ENCODE measurements at regions not wholly inside any gene's neighbourhood (a gene's known extent, or its start where the extent isn't known, plus 50 kb on each side); places are given as distances from the start of the nearest gene placed in this dataset.

- intact Hi-C loops (cut with DNase I), result loop anchor here in 1 of 10 donors (10.0 kb wide), 1 partner anchor 68 kb away; no protein-coding TSS in a partner anchor
- 94 to 97% (median 96%) methylated on average over 2 of the region's 2 CpGs for WGBS, 4 donors
- no peak for ATAC-seq
Measured at GRCh38 chr1:227422581-227422980, 104.3 kb upstream of the CDC42BPA start.

DNA sequence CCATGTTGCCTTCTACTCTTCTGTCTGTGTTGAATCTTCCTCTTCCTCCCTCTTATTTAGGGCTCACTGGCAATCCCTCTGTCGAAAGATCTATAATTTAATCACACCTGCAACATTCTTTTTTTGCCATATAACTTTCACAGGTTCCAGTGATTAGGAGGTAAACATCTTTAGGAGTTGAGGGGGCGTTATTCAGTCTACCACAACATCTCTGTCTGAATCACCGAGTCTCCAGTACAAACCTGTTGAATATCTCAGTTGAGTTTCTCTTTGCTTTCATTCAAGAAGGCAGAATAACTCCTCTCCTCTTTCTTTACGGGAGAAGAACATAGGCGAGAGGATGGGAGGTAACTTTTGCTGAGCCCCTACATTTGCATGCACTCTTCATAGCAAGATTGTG is 101.9 kb upstream of the CDC42BPA start:
- intact Hi-C loops (cut with DNase I), result loop anchor here in 1 of 10 donors (10.0 kb wide), 1 partner anchor 65 kb away; no protein-coding TSS in a partner anchor
- H3K27ac ChIP-seq, result no peak overlapping the region
- peaks cover 0 to 21% (median 2%) of the 10 kb centered on the region in 12 donors for H3K4me1 ChIP-seq
- TF ChIP-seq POLR2A (IDR thresholded peaks at IDR 0.05), result no peak
- TF ChIP-seq, protein P1, sequence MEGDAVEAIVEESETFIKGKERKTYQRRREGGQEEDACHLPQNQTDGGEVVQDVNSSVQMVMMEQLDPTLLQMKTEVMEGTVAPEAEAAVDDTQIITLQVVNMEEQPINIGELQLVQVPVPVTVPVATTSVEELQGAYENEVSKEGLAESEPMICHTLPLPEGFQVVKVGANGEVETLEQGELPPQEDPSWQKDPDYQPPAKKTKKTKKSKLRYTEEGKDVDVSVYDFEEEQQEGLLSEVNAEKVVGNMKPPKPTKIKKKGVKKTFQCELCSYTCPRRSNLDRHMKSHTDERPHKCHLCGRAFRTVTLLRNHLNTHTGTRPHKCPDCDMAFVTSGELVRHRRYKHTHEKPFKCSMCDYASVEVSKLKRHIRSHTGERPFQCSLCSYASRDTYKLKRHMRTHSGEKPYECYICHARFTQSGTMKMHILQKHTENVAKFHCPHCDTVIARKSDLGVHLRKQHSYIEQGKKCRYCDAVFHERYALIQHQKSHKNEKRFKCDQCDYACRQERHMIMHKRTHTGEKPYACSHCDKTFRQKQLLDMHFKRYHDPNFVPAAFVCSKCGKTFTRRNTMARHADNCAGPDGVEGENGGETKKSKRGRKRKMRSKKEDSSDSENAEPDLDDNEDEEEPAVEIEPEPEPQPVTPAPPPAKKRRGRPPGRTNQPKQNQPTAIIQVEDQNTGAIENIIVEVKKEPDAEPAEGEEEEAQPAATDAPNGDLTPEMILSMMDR (IDR thresholded peaks at IDR 0.05), result no peak
- DNase-seq (no peak), ATAC-seq (no peak)
- H3K27me3 ChIP-seq, result no peaks in the 10 kb centered on the region
- no peaks in the 10 kb centered on the region for H3K9me3 ChIP-seq
- H3K4me3 ChIP-seq, result no peak overlapping the region
- H3K36me3 ChIP-seq, result no peaks in the 10 kb centered on the region
- 94 to 97% (median 97%) methylated on average over 5 of the region's 5 CpGs for WGBS, 4 donors

More at GRCh38 chr1:227422581-227422980, 104.3 kb upstream of the CDC42BPA start:
- TF ChIP-seq, protein P1 (IDR thresholded peaks at IDR 0.05), result no peak
- no peak for TF ChIP-seq POLR2A (IDR thresholded peaks at IDR 0.05)
- Histone ChIP-seq H3K27me3 (no peaks in the 10 kb centered on the region), H3K4me1 (peaks cover 0 to 13% (median 2%) of the 10 kb centered on the region in 12 donors), H3K27ac (no peak overlapping the region), H3K4me3 (no peak overlapping the region), H3K9me3 (no peaks in the 10 kb centered on the region), H3K36me3 (no peaks in the 10 kb centered on the region)
- DNase-seq, result no peak

DNA sequence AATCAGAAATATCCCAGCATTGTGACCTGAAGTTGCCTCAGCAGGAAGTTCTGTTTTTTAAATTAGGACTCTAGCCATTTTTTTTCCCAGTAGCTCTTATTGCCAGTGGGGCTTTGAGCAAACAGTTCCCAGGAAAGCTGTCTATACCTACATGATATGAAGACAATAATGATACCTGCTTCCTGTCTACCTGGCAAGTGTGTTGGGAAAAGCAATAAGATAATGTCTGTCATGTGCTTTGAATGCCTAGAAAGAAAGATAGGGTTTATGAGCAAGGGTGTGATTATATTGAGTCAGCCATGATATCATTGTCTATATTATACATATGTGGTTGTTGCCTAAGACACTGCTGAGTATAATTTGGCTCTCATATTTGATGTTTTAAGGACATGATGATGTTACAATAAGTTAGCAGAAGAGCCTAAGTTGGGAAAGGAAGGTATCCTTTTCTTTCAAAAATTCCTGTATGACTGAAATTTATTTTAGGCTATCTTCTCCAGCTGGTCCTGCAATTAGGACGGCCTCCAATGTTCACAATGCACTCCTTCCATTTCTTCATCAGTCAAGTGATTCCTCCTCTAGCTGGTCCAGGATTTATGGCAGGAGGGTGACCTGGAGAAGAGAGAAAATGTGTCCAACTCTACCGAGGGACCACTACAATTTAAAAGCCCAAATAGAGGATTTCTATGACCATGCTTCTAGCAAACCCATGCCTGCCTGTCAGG is 99.6 kb upstream of the CDC42BPA start:
- peaks cover 0 to 21% (median 2%) of the 10 kb centered on the region in 12 donors for H3K4me1 ChIP-seq
- no peaks in the 10 kb centered on the region for H3K9me3 ChIP-seq
- H3K36me3 ChIP-seq, result no peaks in the 10 kb centered on the region
- H3K27me3 ChIP-seq, result no peaks in the 10 kb centered on the region
- TF ChIP-seq, protein P1 (IDR thresholded peaks at IDR 0.05), result no peak
- no peak for TF ChIP-seq POLR2A (IDR thresholded peaks at IDR 0.05)
- intact Hi-C loops (cut with DNase I), result loop anchor here in 1 of 10 donors (5.0 kb wide), 1 partner anchor 61 kb away; no protein-coding TSS in a partner anchor
- ATAC-seq (peak in 1 of 4 donors; percentile 26), DNase-seq (no peak)
- no peak overlapping the region for H3K4me3 ChIP-seq
- WGBS, 4 donors, result 59 to 75% (median 67%) methylated on average over 2 of the region's 2 CpGs
- H3K27ac ChIP-seq, result peak overlapping the region in 4 of 12 donors; percentile 1 to 40 (median 30)

DNA sequence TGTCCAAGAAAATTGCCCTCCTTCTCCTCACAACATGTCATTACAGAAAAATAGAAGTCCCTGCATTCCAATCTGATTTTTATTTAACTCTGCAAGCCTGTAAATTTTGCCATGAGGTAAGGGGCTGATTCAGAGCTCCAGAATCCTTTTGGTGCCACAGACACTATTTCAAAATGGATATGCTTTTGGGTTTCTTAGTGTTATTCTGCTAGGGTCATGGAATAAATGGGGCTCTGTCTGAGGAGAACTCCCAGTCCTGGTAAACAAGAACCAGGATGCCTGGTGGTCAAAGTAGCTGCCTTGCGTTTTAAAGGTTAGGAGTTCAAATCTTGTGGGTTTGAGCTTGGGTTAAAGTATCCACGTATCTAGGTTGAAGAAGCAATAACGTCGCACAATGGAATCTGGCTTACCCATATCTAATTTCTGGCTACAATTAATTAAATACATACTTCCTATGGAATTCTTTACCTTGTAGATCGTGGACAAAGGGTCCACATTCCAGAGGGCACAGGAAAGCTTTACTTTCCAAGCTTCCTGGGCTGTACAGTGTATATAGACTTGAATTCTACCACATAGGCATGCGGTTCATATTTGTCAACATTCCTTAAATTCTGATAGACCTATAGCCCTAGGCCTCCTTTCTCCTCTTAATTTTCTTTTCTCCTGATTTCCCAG is 98.0 kb upstream of the CDC42BPA start:
- H3K27ac ChIP-seq, result no peak overlapping the region

More for the DNA sequence above, 98.0 kb upstream of the CDC42BPA start:
- H3K4me3 ChIP-seq, result no peak overlapping the region
- peaks cover 0 to 21% (median 2%) of the 10 kb centered on the region in 12 donors for H3K4me1 ChIP-seq
- H3K9me3 ChIP-seq, result no peaks in the 10 kb centered on the region
- H3K36me3 ChIP-seq, result no peaks in the 10 kb centered on the region
- 93 to 97% (median 95%) methylated on average over 6 of the region's 6 CpGs for WGBS, 4 donors
- no peaks in the 10 kb centered on the region for H3K27me3 ChIP-seq
- ATAC-seq (no peak), DNase-seq (no peak)
- TF ChIP-seq, protein P1 (IDR thresholded peaks at IDR 0.05), result no peak
- TF ChIP-seq POLR2A (IDR thresholded peaks at IDR 0.05), result no peak
- intact Hi-C loops (cut with DNase I), result loop anchor here in 1 of 10 donors (5.0 kb wide), 1 partner anchor 59 kb away; no protein-coding TSS in a partner anchor

Measured in heart left ventricle (tissue), 16 donors.